ENCODE measurements at regions not wholly inside any gene's neighbourhood (a gene's known extent, or its start where the extent isn't known, plus 50 kb on each side); places are given as distances from the start of the nearest gene placed in this dataset.

DNA sequence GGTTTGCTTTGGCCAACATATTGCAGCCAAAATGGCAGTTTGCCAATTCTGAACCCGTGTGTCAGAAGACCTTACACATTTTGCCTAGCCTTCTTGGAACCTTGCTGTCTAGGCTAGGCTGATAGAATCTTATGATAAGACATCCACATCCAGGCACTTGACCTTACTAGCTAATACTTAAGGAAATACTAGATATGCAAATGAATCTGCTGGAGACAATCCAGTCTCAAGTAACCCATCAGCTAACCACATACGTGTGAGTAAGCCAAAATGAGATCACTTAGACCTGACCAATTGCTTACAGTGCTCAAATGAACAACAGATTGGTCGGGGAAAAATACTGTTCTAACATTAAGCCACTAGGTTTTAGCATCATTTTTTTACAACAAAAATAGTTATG, 1504.6 kb upstream of the CDH9 start:
- intact Hi-C loops (cut with micrococcal nuclease), result no loop called here
- Mint-ChIP-seq H3K27me3 (ENCODE audit: low read depth in 2 of 2) (no peaks in the 10 kb centered on the region), H3K9me3 (peaks cover 13 to 22% of the 10 kb centered on the region in 2 donors), H3K4me3 (no peak overlapping the region), H3K27ac (no peak overlapping the region), H3K4me1 (no peaks in the 10 kb centered on the region), H3K36me3 (no peaks in the 10 kb centered on the region)
- 50% methylated on average over 3 of the region's 3 CpGs for WGBS (ENCODE audit: insufficient coverage)
- ATAC-seq (no peak), DNase-seq (no peak)
- no peak overlapping the region for H3K4me3 ChIP-seq (ENCODE audit: low read length)
- H3K4me1 ChIP-seq (ENCODE audit: control insufficient read depth, insufficient read depth, low read length), result no peaks in the 10 kb centered on the region
- no peaks in the 10 kb centered on the region for H3K27me3 ChIP-seq (ENCODE audit: control insufficient read depth, insufficient read depth, low read length)
- peaks cover 2% of the 10 kb centered on the region for H3K9me3 ChIP-seq (ENCODE audit: control insufficient read depth, insufficient read depth, low read length)
- TF ChIP-seq, protein P1, sequence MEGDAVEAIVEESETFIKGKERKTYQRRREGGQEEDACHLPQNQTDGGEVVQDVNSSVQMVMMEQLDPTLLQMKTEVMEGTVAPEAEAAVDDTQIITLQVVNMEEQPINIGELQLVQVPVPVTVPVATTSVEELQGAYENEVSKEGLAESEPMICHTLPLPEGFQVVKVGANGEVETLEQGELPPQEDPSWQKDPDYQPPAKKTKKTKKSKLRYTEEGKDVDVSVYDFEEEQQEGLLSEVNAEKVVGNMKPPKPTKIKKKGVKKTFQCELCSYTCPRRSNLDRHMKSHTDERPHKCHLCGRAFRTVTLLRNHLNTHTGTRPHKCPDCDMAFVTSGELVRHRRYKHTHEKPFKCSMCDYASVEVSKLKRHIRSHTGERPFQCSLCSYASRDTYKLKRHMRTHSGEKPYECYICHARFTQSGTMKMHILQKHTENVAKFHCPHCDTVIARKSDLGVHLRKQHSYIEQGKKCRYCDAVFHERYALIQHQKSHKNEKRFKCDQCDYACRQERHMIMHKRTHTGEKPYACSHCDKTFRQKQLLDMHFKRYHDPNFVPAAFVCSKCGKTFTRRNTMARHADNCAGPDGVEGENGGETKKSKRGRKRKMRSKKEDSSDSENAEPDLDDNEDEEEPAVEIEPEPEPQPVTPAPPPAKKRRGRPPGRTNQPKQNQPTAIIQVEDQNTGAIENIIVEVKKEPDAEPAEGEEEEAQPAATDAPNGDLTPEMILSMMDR (IDR thresholded peaks at IDR 0.05), result no peak
- H3K36me3 ChIP-seq (ENCODE audit: control insufficient read depth, insufficient read depth, low read length), result no peaks in the 10 kb centered on the region
- no peak overlapping the region for H3K27ac ChIP-seq (ENCODE audit: low read length)

DNA sequence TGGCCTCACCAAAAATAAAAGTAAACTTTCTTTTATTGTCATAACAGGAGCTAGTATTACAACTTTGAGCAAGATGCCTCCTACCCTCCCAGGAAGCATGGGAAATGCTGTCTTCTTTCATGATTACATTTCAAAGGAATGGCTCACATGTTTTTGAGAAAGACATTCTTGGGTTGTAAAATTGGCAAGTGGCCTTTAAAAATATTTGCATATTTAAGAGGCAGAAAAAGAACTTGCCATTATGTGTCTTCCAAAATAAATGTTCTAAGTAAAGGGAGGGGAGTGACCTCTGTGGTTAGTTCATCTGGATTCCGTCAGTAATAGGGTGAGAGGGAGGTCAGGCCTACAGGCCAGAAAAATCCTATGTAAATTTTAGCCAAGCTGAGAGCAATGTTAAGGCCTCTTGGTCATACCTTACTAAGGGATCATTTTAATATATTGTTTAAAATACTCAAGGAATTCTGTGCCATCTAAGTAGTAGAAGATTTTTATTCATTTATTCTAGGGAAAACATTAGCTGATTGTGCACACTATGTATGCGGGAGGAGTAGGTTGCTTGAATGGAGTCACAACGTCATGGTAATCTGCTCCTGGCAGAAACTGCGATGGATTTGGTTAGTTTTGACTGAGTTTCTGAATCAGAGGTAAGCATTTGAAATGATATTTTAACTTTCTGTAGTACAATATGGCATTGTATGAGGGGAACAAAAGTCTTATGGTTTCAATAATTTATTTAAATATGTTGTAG, 1485.7 kb upstream of the CDH9 start:
- H3K9me3 Mint-ChIP-seq, result peaks cover 17 to 19% of the 10 kb centered on the region in 2 donors
- no peaks in the 10 kb centered on the region for H3K9me3 ChIP-seq (ENCODE audit: control insufficient read depth, insufficient read depth, low read length)
- intact Hi-C loops (cut with micrococcal nuclease), result no loop called here
- peaks cover 9% of the 10 kb centered on the region for H3K36me3 Mint-ChIP-seq
- DNase-seq, result no peak
- H3K27me3 ChIP-seq (ENCODE audit: control insufficient read depth, insufficient read depth, low read length), result no peaks in the 10 kb centered on the region
- H3K36me3 ChIP-seq (ENCODE audit: control insufficient read depth, insufficient read depth, low read length), result no peaks in the 10 kb centered on the region
- no peaks in the 10 kb centered on the region for H3K27me3 Mint-ChIP-seq (ENCODE audit: low read depth in 2 of 2)
- 86% methylated on average over 4 of the region's 4 CpGs for WGBS (ENCODE audit: insufficient coverage)
- H3K4me3 Mint-ChIP-seq, result no peak overlapping the region
- H3K4me1 Mint-ChIP-seq, result no peaks in the 10 kb centered on the region
- TF ChIP-seq, protein P1 (IDR thresholded peaks at IDR 0.05), result no peak
- ATAC-seq, result no peak
- no peak overlapping the region for H3K27ac ChIP-seq (ENCODE audit: low read length)
- H3K27ac Mint-ChIP-seq, result no peak overlapping the region
- H3K4me1 ChIP-seq (ENCODE audit: control insufficient read depth, insufficient read depth, low read length), result no peaks in the 10 kb centered on the region
- no peak overlapping the region for H3K4me3 ChIP-seq (ENCODE audit: low read length)

DNA sequence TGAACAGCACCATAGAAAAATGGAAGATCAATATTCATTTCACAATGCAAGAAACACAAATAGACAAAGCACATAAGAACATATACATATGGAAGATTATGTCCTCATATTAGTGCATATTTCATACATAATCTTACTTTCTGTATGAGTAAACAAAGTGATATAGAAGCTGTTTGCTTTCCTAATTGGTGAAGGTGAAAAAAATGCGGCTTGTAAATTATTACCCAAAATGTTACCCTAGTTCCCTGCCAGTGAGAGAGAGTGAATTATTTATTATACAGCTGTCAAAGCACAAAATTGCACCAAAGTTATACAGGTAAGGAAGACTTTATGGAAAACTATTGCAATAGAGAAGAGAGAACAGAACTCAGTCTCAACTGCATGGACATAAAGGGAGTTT, 1485.0 kb upstream of the CDH9 start:
- TF ChIP-seq, protein P1 (IDR thresholded peaks at IDR 0.05), result no peak
- H3K27me3 ChIP-seq (ENCODE audit: control insufficient read depth, insufficient read depth, low read length), result no peaks in the 10 kb centered on the region
- H3K4me1 Mint-ChIP-seq, result no peaks in the 10 kb centered on the region
- no peak overlapping the region for H3K27ac ChIP-seq (ENCODE audit: low read length)
- no peaks in the 10 kb centered on the region for H3K9me3 ChIP-seq (ENCODE audit: control insufficient read depth, insufficient read depth, low read length)
- no peak overlapping the region for H3K4me3 ChIP-seq (ENCODE audit: low read length)
- ATAC-seq, result no peak
- H3K27me3 Mint-ChIP-seq (ENCODE audit: low read depth in 2 of 2), result no peaks in the 10 kb centered on the region
- intact Hi-C loops (cut with micrococcal nuclease), result no loop called here
- H3K4me1 ChIP-seq (ENCODE audit: control insufficient read depth, insufficient read depth, low read length), result no peaks in the 10 kb centered on the region
- WGBS (ENCODE audit: insufficient coverage), result no CpG with 5 or more reads among the region's 1 CpG
- DNase-seq, result no peak
- H3K9me3 Mint-ChIP-seq, result peaks cover 12 to 14% of the 10 kb centered on the region in 2 donors
- peaks cover 9% of the 10 kb centered on the region for H3K36me3 Mint-ChIP-seq
- H3K36me3 ChIP-seq (ENCODE audit: control insufficient read depth, insufficient read depth, low read length), result no peaks in the 10 kb centered on the region
- no peak overlapping the region for H3K4me3 Mint-ChIP-seq
- no peak overlapping the region for H3K27ac Mint-ChIP-seq

DNA sequence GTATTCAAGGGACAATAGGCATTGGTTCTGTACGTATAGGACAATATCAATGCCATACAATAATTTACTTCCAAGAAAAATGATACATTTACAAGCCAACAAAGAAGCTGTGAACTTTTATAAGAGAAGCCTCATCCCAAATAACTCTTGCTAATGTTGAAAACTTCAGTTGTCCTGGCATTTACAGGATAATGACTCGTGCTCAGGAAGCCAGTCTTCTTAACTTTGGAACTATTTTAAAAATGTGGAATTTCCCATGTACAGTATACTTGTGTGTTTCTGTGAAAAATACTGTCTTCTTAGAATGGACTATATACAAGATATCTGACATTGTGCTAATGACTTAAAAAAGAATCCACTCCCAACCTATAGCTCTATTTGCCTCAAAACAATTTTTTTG, 1479.3 kb upstream of the CDH9 start:
- DNase-seq (no peak), ATAC-seq (no peak)
- H3K4me3 ChIP-seq (ENCODE audit: low read length), result no peak overlapping the region
- H3K4me3 Mint-ChIP-seq, result no peak overlapping the region
- 75% methylated on average over 1 of the region's 2 CpGs for WGBS (ENCODE audit: insufficient coverage)
- no peaks in the 10 kb centered on the region for H3K27me3 ChIP-seq (ENCODE audit: control insufficient read depth, insufficient read depth, low read length)
- no peaks in the 10 kb centered on the region for H3K4me1 ChIP-seq (ENCODE audit: control insufficient read depth, insufficient read depth, low read length)
- H3K36me3 ChIP-seq (ENCODE audit: control insufficient read depth, insufficient read depth, low read length), result no peaks in the 10 kb centered on the region
- TF ChIP-seq, protein P1 (IDR thresholded peaks at IDR 0.05), result no peak
- no peak overlapping the region for H3K27ac ChIP-seq (ENCODE audit: low read length)
- H3K27me3 Mint-ChIP-seq (ENCODE audit: low read depth in 2 of 2), result no peaks in the 10 kb centered on the region
- H3K9me3 Mint-ChIP-seq, result peaks cover 10 to 12% of the 10 kb centered on the region in 2 donors
- H3K36me3 Mint-ChIP-seq, result peaks cover 6% of the 10 kb centered on the region
- intact Hi-C loops (cut with micrococcal nuclease), result no loop called here
- no peaks in the 10 kb centered on the region for H3K4me1 Mint-ChIP-seq
- H3K27ac Mint-ChIP-seq, result no peak overlapping the region
- peaks cover 3% of the 10 kb centered on the region for H3K9me3 ChIP-seq (ENCODE audit: control insufficient read depth, insufficient read depth, low read length)
